ENCODE measurements at regions not wholly inside any gene's neighbourhood (a gene's known extent, or its start where the extent isn't known, plus 50 kb on each side); places are given as distances from the start of the nearest gene placed in this dataset.

- TF ChIP-seq SP1 (CRISPR knock-in tag; conservative IDR thresholded peaks at IDR 0.05), result no peak
- no peak for TF ChIP-seq NR3C1 (CRISPR knock-in tag; conservative IDR thresholded peaks at IDR 0.05; ENCODE audit: low read depth)
- no peak for TF ChIP-seq TCF7 (CRISPR knock-in tag; IDR thresholded peaks at IDR 0.05; ENCODE audit: low read depth)
- TF ChIP-seq CTCF (IDR thresholded peaks at IDR 0.05), result no peak
- no peak for TF ChIP-seq CREB1 (CRISPR knock-in tag; IDR thresholded peaks at IDR 0.05)
- TF ChIP-seq CDX4 (CRISPR knock-in tag; IDR thresholded peaks at IDR 0.05; ENCODE audit: borderline replicate concordance), result no peak
- TF ChIP-seq FOXK1 (CRISPR knock-in tag; IDR thresholded peaks at IDR 0.05), result no peak
- TF ChIP-seq ATF2 (CRISPR knock-in tag; IDR thresholded peaks at IDR 0.05; ENCODE audit: borderline replicate concordance, low read depth), result no peak
- no peak for TF ChIP-seq ZBTB21 (CRISPR knock-in tag; IDR thresholded peaks at IDR 0.05; ENCODE audit: borderline replicate concordance)
- no peak for TF ChIP-seq ATF3 (CRISPR knock-in tag; conservative IDR thresholded peaks at IDR 0.05)
- no peak for TF ChIP-seq IRF1 (CRISPR knock-in tag; IDR thresholded peaks at IDR 0.05)
- no peak for TF ChIP-seq ESRRA (CRISPR knock-in tag; IDR thresholded peaks at IDR 0.05; ENCODE audit: borderline replicate concordance)
- TF ChIP-seq ZNF317 (CRISPR knock-in tag; IDR thresholded peaks at IDR 0.05; ENCODE audit: borderline replicate concordance, low read depth), result no peak
Measured at GRCh38 chr2:188645986-188646385, 328.2 kb upstream of the COL3A1 start.

Measured in WTC11 (cell line).